GM19372 (cell line): ENCODE measurements at regions not wholly inside any gene's neighbourhood (a gene's known extent, or its start where the extent isn't known, plus 50 kb on each side); places are given as distances from the start of the nearest gene placed in this dataset.

Experiments
- ATAC-seq: cut with Tn5 transposase; IDR thresholded peaks from one replicate; pipeline ENCODE4 v1.9.1; 2021; ENCODE audit warnings: mild to moderate bottlenecking, low read depth, moderate library complexity; ENCODE audit not compliant: unreplicated experiment

- no peak for ATAC-seq
Observed at GRCh38 chr18:25409971-25410370, 58.0 kb upstream of the ZNF521 start.

- no peak for ATAC-seq
Observed at GRCh38 chr18:25408293-25408692, 56.3 kb upstream of the ZNF521 start.
